Bronchial epithelial cell (primary cell): ENCODE measurements at regions not wholly inside any gene's neighbourhood (a gene's known extent, or its start where the extent isn't known, plus 50 kb on each side); places are given as distances from the start of the nearest gene placed in this dataset.

ENCODE experiments used
- DNase-seq: peaks from one replicate; pipeline ENCODE4 v3.0.0-alpha.2; 2010; ENCODE audit warnings: low read depth
- FAIRE-seq: peaks from 2 replicates; lab custom pipeline; 2011; peaks lifted over from hg19 to GRCh38; lab: Jason Lieb, UNC
- H3K27me3 ChIP-seq: 2 replicates; pipeline ENCODE4 v1.5.1; 2011; ENCODE audit warnings: low read length; ENCODE audit not compliant: control insufficient read depth, insufficient read depth
- H3K36me3 ChIP-seq: 2 replicates; pipeline ENCODE4 v1.5.1; 2011; ENCODE audit warnings: low read length; ENCODE audit not compliant: control insufficient read depth, insufficient read depth
- H3K4me3 ChIP-seq: 2 replicates; pipeline ENCODE4 v1.5.1; 2011; ENCODE audit warnings: mild to moderate bottlenecking, low read depth, low read length, control low read depth
- TF ChIP-seq, protein P1 (sequence below): IDR thresholded peaks from 2 replicates; pipeline ENCODE4 v1.5.1; 2011; ENCODE audit warnings: mild to moderate bottlenecking, moderate library complexity, low read length, control low read depth, inconsistent platforms; ENCODE audit not compliant: insufficient read depth, severe bottlenecking

DNA sequence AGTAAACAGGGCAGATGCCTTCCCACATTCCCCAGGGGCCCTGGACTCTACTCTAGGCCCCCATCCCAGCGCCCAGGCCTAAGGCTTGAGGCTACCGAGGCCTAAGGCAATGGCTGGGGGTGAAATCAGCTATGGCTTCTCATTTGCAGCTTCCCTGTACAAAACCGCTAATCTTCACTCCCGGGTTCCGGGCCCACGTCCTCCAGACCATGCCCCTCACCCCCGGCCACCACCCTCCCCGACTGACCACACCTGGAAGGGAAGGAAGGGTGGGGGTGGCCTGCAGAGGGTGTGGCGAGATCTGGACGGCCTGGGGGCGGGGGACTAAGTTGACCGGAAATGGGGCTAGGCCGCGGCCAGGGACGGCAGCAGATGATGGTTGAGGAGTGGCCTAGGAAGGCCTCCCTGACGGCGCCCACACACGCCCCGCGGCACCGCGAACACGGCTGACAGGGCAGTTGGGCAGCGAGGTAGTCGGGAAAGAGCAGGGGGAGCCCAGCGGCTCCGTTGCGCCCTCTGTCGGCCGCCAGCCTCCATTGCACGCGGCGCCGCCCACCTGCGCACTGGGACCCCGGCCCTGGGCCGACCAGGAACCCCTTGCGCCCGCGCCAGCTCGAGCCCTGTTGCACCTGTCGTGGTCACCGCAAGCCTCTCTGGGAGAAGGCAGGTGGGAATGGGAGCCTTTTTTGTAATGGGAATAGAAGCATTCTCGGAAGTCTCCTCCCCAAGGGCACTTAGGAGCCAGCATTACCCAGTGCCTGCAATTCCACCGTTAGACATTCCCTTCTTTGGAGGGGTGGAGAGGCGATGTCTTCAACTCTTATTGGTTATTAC, 95.9 kb upstream of the CALM2 start:
- Histone ChIP-seq H3K27me3 (no peaks in the 10 kb centered on the region), H3K4me3 (peak overlapping the region; percentile 19), H3K36me3 (no peaks in the 10 kb centered on the region)
- DNase-seq, result no peak
- TF ChIP-seq, protein P1, sequence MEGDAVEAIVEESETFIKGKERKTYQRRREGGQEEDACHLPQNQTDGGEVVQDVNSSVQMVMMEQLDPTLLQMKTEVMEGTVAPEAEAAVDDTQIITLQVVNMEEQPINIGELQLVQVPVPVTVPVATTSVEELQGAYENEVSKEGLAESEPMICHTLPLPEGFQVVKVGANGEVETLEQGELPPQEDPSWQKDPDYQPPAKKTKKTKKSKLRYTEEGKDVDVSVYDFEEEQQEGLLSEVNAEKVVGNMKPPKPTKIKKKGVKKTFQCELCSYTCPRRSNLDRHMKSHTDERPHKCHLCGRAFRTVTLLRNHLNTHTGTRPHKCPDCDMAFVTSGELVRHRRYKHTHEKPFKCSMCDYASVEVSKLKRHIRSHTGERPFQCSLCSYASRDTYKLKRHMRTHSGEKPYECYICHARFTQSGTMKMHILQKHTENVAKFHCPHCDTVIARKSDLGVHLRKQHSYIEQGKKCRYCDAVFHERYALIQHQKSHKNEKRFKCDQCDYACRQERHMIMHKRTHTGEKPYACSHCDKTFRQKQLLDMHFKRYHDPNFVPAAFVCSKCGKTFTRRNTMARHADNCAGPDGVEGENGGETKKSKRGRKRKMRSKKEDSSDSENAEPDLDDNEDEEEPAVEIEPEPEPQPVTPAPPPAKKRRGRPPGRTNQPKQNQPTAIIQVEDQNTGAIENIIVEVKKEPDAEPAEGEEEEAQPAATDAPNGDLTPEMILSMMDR, result peak; percentile 98
- no peak for FAIRE-seq

DNA sequence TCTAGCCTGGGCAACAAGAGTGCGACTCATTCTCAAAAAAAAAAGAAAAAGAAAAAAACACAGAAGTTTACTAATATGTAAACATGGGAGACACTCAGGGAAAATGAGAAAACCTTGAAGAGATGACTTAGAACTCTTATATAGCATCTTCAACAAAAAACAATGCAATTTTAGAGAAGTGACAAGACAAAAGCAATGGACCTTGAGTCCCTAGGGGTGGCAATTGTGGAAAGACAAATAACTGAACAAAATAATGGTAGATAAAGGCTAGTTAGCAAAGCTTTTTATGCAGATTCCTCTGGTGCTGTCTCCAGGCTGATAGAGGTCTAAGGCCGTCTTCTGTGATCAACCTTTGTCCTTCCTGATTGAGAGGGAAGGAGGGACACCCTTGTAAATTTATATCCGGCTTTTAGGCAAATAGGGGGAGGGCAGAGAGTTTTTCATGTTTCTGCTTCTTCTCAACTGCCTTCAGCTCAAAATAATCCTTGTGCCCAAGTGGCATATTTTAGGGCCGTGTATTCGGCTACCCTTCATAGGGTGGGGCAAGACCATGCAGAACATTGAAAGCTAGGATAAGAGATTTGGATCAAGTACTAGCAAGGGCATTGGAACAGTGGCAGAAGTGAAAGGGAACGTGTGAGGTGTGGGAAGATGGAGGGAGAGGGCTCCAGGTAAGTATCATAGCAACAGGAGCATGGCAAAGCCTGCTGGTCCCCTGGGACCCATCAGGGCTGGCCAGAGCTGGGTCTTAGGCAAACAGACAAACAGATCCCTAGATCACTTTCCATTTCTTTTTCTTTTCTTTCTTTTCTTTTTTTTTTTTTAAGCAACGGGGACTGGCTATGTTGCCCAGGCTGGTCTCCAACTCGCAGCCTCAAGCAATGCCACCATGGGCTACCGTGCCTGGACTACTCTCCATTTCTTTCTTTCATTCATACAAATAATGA, 95.0 kb upstream of the CALM2 start:
- TF ChIP-seq, protein P1, result no peak
- peak; percentile 12 for DNase-seq
- no peak for FAIRE-seq
- H3K4me3 ChIP-seq, result no peak overlapping the region
- no peaks in the 10 kb centered on the region for H3K36me3 ChIP-seq
- no peaks in the 10 kb centered on the region for H3K27me3 ChIP-seq

DNA sequence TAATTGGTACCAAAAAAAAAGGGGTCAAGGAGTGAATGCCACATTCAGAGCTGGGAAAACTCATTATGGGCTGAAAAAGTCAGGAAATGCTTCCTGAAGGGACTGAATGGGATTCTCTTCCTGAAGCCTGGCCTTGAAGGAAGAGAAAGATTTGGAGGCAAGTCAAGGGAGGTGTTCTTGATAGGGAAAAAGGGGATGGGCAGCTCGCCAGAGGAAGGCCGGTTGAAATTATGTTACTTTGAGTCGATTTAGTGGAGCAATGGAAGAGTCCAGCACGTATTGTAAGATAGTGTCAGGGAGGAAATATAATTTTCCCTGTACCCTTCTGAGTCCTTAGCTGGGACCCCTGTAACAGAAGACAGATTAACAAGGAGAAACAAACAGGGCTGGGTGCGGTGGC, 94.1 kb upstream of the CALM2 start:
- DNase-seq, result no peak
- TF ChIP-seq, protein P1, result no peak
- no peak for FAIRE-seq
- Histone ChIP-seq H3K27me3 (no peaks in the 10 kb centered on the region), H3K36me3 (no peaks in the 10 kb centered on the region), H3K4me3 (no peak overlapping the region)

DNA sequence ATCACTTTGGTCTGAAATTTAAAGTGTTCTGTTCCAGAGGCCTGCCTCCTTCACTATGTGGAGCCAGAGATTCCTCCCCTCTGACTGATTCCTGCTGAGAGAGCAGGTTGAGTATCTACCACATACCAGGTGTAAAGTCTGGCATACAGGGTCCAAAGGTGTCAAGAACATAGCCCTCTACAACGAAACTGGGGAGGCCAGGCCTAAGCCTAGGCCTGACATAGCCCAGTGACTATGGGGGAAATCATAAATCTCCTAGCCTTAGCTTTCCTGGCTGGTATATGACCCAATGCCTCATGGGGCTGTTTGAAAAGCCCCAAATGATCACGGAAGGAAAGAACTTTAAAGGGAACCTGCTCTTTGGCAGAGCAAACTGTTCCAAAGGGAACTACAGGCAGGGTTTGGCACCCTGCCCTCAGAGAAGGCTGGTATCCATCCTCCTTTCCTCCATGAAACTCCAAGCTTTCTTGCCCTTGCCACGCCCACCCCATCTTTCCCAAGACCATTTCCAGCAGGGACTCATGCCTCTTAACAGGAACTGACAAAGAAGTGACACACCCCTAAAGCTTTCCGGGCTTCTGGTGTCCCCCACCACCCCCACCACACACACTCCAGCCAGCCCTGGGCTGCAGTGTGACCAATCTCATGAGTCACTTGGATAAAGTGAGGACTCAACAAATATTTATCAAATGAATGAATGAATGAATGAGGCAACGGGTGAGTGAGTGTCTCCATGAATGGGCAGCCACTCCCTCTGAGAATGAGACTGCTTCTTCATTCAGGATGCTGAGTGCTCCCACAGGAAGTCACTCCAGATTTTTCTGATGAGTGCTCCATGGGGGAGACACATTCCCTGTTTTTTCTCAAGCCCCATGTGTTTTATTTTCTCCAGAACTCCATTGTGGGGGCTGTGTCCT, 93.3 kb upstream of the CALM2 start:
- FAIRE-seq, result no peak
- Histone ChIP-seq H3K36me3 (no peaks in the 10 kb centered on the region), H3K4me3 (no peak overlapping the region), H3K27me3 (no peaks in the 10 kb centered on the region)
- TF ChIP-seq, protein P1, result no peak
- DNase-seq, result peak; percentile 100

DNA sequence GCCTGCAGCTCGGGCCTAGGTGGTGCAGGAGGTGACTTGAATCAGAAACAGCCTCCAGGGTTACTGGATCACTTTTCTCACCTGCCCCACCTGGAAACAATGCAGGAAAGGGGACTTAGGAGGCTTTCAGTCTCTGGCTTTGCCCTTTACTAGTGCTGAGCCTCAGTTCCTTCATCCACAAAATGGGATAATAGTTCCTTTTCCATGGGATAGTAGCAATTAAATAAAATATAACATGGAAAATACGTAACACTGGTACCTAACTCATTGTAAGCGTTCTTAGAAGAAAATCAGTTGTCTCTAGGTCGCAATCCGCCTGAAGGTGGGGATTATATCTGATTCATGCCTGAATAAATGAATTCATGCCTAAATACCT, 91.4 kb upstream of the CALM2 start:
- no peak overlapping the region for H3K4me3 ChIP-seq
- TF ChIP-seq, protein P1, result no peak
- H3K27me3 ChIP-seq, result no peaks in the 10 kb centered on the region
- H3K36me3 ChIP-seq, result no peaks in the 10 kb centered on the region
- FAIRE-seq, result no peak
- DNase-seq, result no peak
